K562 (cell line): ENCODE measurements at regions not wholly inside any gene's neighbourhood (a gene's known extent, or its start where the extent isn't known, plus 50 kb on each side); places are given as distances from the start of the nearest gene placed in this dataset.

Experiments used
- ATAC-seq: fragments of 200-7000 bp; cut with Tn5 transposase; 3 replicates; pipeline ENCODE4 v1.9.1; 2020; ENCODE audit warnings: moderate library complexity
- BruUV-seq: library from RNA; stranded (reverse); fragments of 400-500 nt; replicated peaks from 2 replicates; lab custom pipeline; 2021; lab: Mats Ljungman, UMichigan
- CTCF ChIA-PET: fragments of 300-600 bp; formaldehyde crosslinking; extraction: SDS; loops from one replicate; lab custom pipeline; 2021; ENCODE audit warnings: low intra/inter-chr PET ratio; lab: Yijun Ruan, JAX
- POLR2A ChIA-PET: fragments of 300-600, 350-650 bp; sonication (Branson Sonifier 250); formaldehyde crosslinking; extraction: SDS; loops from one replicate; lab custom pipeline; 2021; ENCODE audit warnings: antibody characterized with exemption, inconsistent platforms; lab: Yijun Ruan, JAX
- DNase-seq, 4 experiments: peaks; one replicate each; pipeline versions ENCODE4 v3.0.0 to v3.0.0-alpha.2; 2011 to 2018; ENCODE audit warnings: low spot score in 3 of 4, mixed read lengths in 3 of 4; ENCODE audit errors: extremely low read depth in 1 of 4
- FAIRE-seq: peaks from 2 replicates; lab custom pipeline; 2011; peaks lifted over from hg19 to GRCh38; lab: Jason Lieb, UNC
- H2AFZ ChIP-seq: 2 replicates; pipeline ENCODE4 v1.6.0; 2011; ENCODE audit warnings: low read depth, low read length, control low read depth, inconsistent platforms
- H3K27ac ChIP-seq: fragments of 200-600 bp; 3 replicates; pipeline ENCODE4 v1.8.0; 2011; ENCODE audit warnings: low read depth, mild to moderate bottlenecking, control low read depth, inconsistent platforms, low read length, moderate library complexity, mixed read lengths; ENCODE audit errors: extremely low read depth
- H3K27me3 ChIP-seq, 2 experiments: fragments of 300-600 bp in 1 of 2; 2 replicates in 1 of 2; 3 replicates in 1 of 2; pipeline versions ENCODE4 v1.6.0 to v1.8.0; 2011; ENCODE audit warnings: inconsistent platforms in 2 of 2, low read length in 2 of 2, mild to moderate bottlenecking in 1 of 2, mixed read lengths in 1 of 2, moderate library complexity in 1 of 2; ENCODE audit not compliant: control insufficient read depth in 2 of 2, insufficient read depth in 2 of 2
- H3K36me3 ChIP-seq: fragments of 300-600 bp; 3 replicates; pipeline ENCODE4 v1.8.0; 2011; ENCODE audit warnings: mild to moderate bottlenecking, low read length, inconsistent platforms; ENCODE audit not compliant: control insufficient read depth, insufficient read depth
- H3K4me1 ChIP-seq, 2 experiments: fragments of 200-600 bp in 1 of 2; replicated peaks in 1 of 2; 2 replicates in 1 of 2; 3 replicates in 1 of 2; pipeline versions ENCODE4 v1.5.1 to v1.8.0; 2011; ENCODE audit warnings: inconsistent platforms in 2 of 2, low read length in 2 of 2, mild to moderate bottlenecking in 1 of 2, mixed read lengths in 1 of 2, moderate library complexity in 1 of 2; ENCODE audit not compliant: control insufficient read depth in 2 of 2, insufficient read depth in 2 of 2
- H3K4me2 ChIP-seq: 2 replicates; pipeline ENCODE4 v1.6.1; 2011; ENCODE audit warnings: low read length, control low read depth, inconsistent platforms, mixed read lengths; ENCODE audit not compliant: insufficient read depth
- H3K4me3 ChIP-seq: fragments of 200-600 bp; sonication (generic), shearing (Covaris generic); 2 replicates; pipeline ENCODE4 v1.5.1; 2016; ENCODE audit warnings: control low read depth, inconsistent platforms
- H3K79me2 ChIP-seq: fragments of 200-600 bp; 3 replicates; pipeline ENCODE4 v1.8.0; 2011; ENCODE audit warnings: low read length, inconsistent platforms; ENCODE audit not compliant: control insufficient read depth, insufficient read depth
- H3K9ac ChIP-seq, 2 experiments: 2 replicates each; pipeline versions ENCODE4 v1.6.0 to v1.6.1; 2011; ENCODE audit warnings: low read depth in 2 of 2, low read length in 2 of 2, control low read depth in 1 of 2, inconsistent platforms in 1 of 2, mild to moderate bottlenecking in 1 of 2, mixed read lengths in 1 of 2; ENCODE audit not compliant: insufficient read depth in 1 of 2
- H3K9me1 ChIP-seq: one replicate; pipeline ENCODE4 v1.6.0; 2011; ENCODE audit warnings: inconsistent platforms, mild to moderate bottlenecking, low read length, moderate library complexity; ENCODE audit not compliant: control insufficient read depth, insufficient read depth
- H3K9me3 ChIP-seq: replicated peaks from 2 replicates; pipeline ENCODE4 v1.5.1; 2011; ENCODE audit warnings: low read depth, low read length, inconsistent platforms; ENCODE audit not compliant: control insufficient read depth, insufficient read depth
- H4K20me1 ChIP-seq: replicated peaks from 2 replicates; pipeline ENCODE4 v1.6.1; 2011; ENCODE audit warnings: low read length, inconsistent platforms, mixed read lengths; ENCODE audit not compliant: control insufficient read depth, insufficient read depth
- KAT7 ChIP-seq: sonication (generic); formaldehyde crosslinking; IDR thresholded peaks from 2 replicates; pipeline ENCODE4 v1.8.0; 2022; ENCODE audit warnings: missing genetic modification reagents, mild to moderate bottlenecking, borderline replicate concordance
- KDM4B ChIP-seq, 2 experiments: fragments of 450-650 bp in 1 of 2; sonication (generic) in 1 of 2; IDR thresholded peaks; 2 replicates each; pipeline ENCODE4 v1.6.1; 2016 to 2017; ENCODE audit warnings: borderline replicate concordance in 2 of 2, antibody characterized with exemption in 1 of 2, low read depth in 1 of 2, mild to moderate bottlenecking in 1 of 2
- L3MBTL2 ChIP-seq: fragments of 450-650 bp; IDR thresholded peaks from 2 replicates; pipeline ENCODE4 v1.6.1; 2016; ENCODE audit warnings: mild to moderate bottlenecking, moderate library complexity
- MXI1 ChIP-seq: IDR thresholded peaks from 2 replicates; pipeline ENCODE4 v1.6.1; 2011; ENCODE audit warnings: low read depth, mild to moderate bottlenecking, improper control_type of control experiment, low read length
- NCOA1 ChIP-seq: fragments of 450-650 bp; IDR thresholded peaks from 2 replicates; pipeline ENCODE4 v1.6.1; 2016; ENCODE audit warnings: low read depth
- NFE2L1 ChIP-seq: fragments of 450-650 bp; IDR thresholded peaks from 2 replicates; pipeline ENCODE4 v1.6.1; 2016; ENCODE audit warnings: missing genetic modification characterization, low read depth, mild to moderate bottlenecking, missing compliant biosample characterization, moderate library complexity, borderline replicate concordance
- PTBP1 ChIP-seq: fragments of 200-400 bp; formaldehyde crosslinking; IDR thresholded peaks from 2 replicates; pipeline ENCODE4 v1.6.1; 2017; ENCODE audit warnings: low read depth, low read length
- TOE1 ChIP-seq, 2 experiments: fragments of 450-650 bp in 1 of 2; sonication (generic) in 1 of 2; formaldehyde crosslinking in 1 of 2; IDR thresholded peaks; 2 replicates each; pipeline versions ENCODE4 v1.7.1 to v1.8.0; 2016 to 2022; ENCODE audit warnings: borderline replicate concordance in 2 of 2, mild to moderate bottlenecking in 2 of 2, antibody characterized with exemption in 1 of 2, inconsistent platforms in 1 of 2, low read depth in 1 of 2, missing genetic modification reagents in 1 of 2, moderate library complexity in 1 of 2
- ZNF311 ChIP-seq: fragments of 250-450 bp; sonication (Bioruptor Pico); IDR thresholded peaks from 2 replicates; pipeline ENCODE4 v1.4.0; 2020; ENCODE audit warnings: mild to moderate bottlenecking, moderate library complexity
- WGBS: fragments of 100-300 bp; shearing (Covaris generic); methylation state at CpG from one replicate; pipeline ENCODE4 v1.1.6; 2016; ENCODE audit warnings: low coverage, mixed read lengths; ENCODE audit not compliant: insufficient coverage; ENCODE audit errors: missing lambda C conversion rate; 5-methylcytosine and 5-hydroxymethylcytosine counted together
- in situ Hi-C: fragments of 300-500 bp; cut with MboI; formaldehyde crosslinking; loops from 4 replicates; pipeline ENCODE4 v1.15.0; 2018; ENCODE audit warnings: inconsistent platforms, mixed read lengths
- intact Hi-C: fragments of 100-400 bp; cut with micrococcal nuclease; formaldehyde crosslinking; loops from 2 replicates; pipeline ENCODE4 v1.14.2; 2022
- TF ChIP-seq, protein P1 (sequence below): fragments of 150-350 bp; IDR thresholded peaks from 2 replicates; pipeline ENCODE4 v1.6.1; 2014; ENCODE audit warnings: low read depth, mild to moderate bottlenecking, low read length, borderline replicate concordance
- TF ChIP-seq, protein P2 (sequence below): fragments of 450-650 bp; formaldehyde crosslinking; IDR thresholded peaks from 2 replicates; pipeline ENCODE4 v1.4.0; 2022; ENCODE audit warnings: mild to moderate bottlenecking, moderate library complexity

DNA sequence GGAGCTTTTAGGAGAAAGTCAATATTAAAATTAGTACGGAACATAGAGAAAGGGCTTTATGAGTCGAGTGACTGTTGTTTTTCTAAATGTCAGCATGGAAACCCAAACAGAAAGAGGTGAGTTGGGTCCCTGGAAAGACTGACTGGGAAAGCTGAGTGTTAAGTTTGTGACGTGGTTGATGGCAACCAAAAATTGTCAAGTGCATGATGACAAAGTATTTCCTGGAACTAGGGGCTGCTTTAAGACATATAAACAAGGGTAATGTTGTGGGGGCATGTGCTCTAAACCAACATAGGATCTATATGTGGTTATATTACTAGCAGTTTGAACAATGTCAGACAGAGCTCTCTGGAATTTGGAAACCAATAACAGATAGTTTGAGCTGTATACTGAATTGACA is 50.9 kb upstream of the GPD2 start:
- peaks cover 0 to 14% of the 10 kb centered on the region in 2 experiments; a peak in 3 of 5 replicates for H3K4me1 ChIP-seq
- no peaks in the 10 kb centered on the region for H4K20me1 ChIP-seq
- FAIRE-seq, result peak; percentile 54
- peak in 2 of 4 experiments; percentile 32 to 66 for DNase-seq
- peak; percentile 42 for ATAC-seq
- 10% methylated on average over 3 of the region's 3 CpGs for WGBS
- H3K9ac ChIP-seq, result peak overlapping the region in 1 of 2 experiments; percentile 44; a peak in 2 of 4 replicates
- no TSS peak for BruUV-seq
- no peaks in the 10 kb centered on the region for H3K79me2 ChIP-seq
- no peaks in the 10 kb centered on the region for H3K27me3 ChIP-seq
- peak overlapping the region; percentile 40; the same call in 1 of the 3 replicates for H3K27ac ChIP-seq
- H2AFZ ChIP-seq, result peak overlapping the region; percentile 88
- POLR2A ChIA-PET, result interaction anchor here (0.6 to 0.9 kb wide), 6 partner anchors 9 to 1465 kb away, joined by 3 to 5 read pairs (median 4); no protein-coding TSS in a partner anchor
- intact Hi-C loops, result loop anchor here (2.0 kb wide), 1 partner anchor 42 kb away; no protein-coding TSS in a partner anchor
- in situ Hi-C loops, result no loop called here
- H3K9me3 ChIP-seq, result no peaks in the 10 kb centered on the region
- CTCF ChIA-PET, result no interaction called here
- no peaks in the 10 kb centered on the region for H3K36me3 ChIP-seq
- no peaks in the 10 kb centered on the region for H3K9me1 ChIP-seq
- no peak overlapping the region for H3K4me3 ChIP-seq
- H3K4me2 ChIP-seq, result peak overlapping the region; percentile 60
- TF ChIP-seq, protein P1, sequence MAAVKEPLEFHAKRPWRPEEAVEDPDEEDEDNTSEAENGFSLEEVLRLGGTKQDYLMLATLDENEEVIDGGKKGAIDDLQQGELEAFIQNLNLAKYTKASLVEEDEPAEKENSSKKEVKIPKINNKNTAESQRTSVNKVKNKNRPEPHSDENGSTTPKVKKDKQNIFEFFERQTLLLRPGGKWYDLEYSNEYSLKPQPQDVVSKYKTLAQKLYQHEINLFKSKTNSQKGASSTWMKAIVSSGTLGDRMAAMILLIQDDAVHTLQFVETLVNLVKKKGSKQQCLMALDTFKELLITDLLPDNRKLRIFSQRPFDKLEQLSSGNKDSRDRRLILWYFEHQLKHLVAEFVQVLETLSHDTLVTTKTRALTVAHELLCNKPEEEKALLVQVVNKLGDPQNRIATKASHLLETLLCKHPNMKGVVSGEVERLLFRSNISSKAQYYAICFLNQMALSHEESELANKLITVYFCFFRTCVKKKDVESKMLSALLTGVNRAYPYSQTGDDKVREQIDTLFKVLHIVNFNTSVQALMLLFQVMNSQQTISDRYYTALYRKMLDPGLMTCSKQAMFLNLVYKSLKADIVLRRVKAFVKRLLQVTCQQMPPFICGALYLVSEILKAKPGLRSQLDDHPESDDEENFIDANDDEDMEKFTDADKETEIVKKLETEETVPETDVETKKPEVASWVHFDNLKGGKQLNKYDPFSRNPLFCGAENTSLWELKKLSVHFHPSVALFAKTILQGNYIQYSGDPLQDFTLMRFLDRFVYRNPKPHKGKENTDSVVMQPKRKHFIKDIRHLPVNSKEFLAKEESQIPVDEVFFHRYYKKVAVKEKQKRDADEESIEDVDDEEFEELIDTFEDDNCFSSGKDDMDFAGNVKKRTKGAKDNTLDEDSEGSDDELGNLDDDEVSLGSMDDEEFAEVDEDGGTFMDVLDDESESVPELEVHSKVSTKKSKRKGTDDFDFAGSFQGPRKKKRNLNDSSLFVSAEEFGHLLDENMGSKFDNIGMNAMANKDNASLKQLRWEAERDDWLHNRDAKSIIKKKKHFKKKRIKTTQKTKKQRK, result no peak
- TF ChIP-seq L3MBTL2 (peak; percentile 26; the same call in 1 of the 2 replicates), ZNF311 (CRISPR knock-in tag) (no peak), NCOA1 (no peak), KDM4B (IDR thresholded peaks at IDR 0.05; ENCODE audit: borderline replicate concordance in 2 of 2, low read depth in 1 of 2) (no peak), PTBP1 (no peak), KAT7 (CRISPR knock-in tag) (no peak), MXI1 (no peak), NFE2L1 (tag) (no peak), TOE1 (IDR thresholded peaks at IDR 0.05; ENCODE audit: borderline replicate concordance) (no peak), TOE1 (CRISPR knock-in tag; IDR thresholded peaks at IDR 0.05; ENCODE audit: borderline replicate concordance, low read depth) (no peak)
- TF ChIP-seq, protein P2, sequence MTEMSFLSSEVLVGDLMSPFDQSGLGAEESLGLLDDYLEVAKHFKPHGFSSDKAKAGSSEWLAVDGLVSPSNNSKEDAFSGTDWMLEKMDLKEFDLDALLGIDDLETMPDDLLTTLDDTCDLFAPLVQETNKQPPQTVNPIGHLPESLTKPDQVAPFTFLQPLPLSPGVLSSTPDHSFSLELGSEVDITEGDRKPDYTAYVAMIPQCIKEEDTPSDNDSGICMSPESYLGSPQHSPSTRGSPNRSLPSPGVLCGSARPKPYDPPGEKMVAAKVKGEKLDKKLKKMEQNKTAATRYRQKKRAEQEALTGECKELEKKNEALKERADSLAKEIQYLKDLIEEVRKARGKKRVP (CRISPR knock-in tag), result peak; percentile 43; the same call in 1 of the 2 replicates
